H9 (cell line): ENCODE measurements at regions not wholly inside any gene's neighbourhood (a gene's known extent, or its start where the extent isn't known, plus 50 kb on each side); places are given as distances from the start of the nearest gene placed in this dataset.

Experiments
- DNase-seq: peaks from one replicate; pipeline ENCODE4 v3.0.0-alpha.2; 2017
- H2AFZ ChIP-seq: one replicate; pipeline ENCODE4 v1.6.1; 2013; ENCODE audit warnings: mild to moderate bottlenecking, low read length, control low read depth, moderate library complexity
- H2AK5ac ChIP-seq: 2 replicates; pipeline ENCODE4 v1.6.1; 2013; ENCODE audit warnings: low read length, control low read depth, mixed read lengths; ENCODE audit not compliant: insufficient read length
- H2BK120ac ChIP-seq: one replicate; pipeline ENCODE4 v1.6.1; 2013; ENCODE audit warnings: low read depth, mild to moderate bottlenecking, low read length, control low read depth, inconsistent platforms; ENCODE audit not compliant: poor library complexity, severe bottlenecking
- H2BK12ac ChIP-seq: 2 replicates; pipeline ENCODE4 v1.6.1; 2013; ENCODE audit warnings: low read length, control low read depth, mixed read lengths, low read depth; ENCODE audit not compliant: insufficient read length
- H2BK15ac ChIP-seq: 2 replicates; pipeline ENCODE4 v1.6.1; 2013; ENCODE audit warnings: low read depth, low read length, control low read depth
- H2BK20ac ChIP-seq: one replicate; pipeline ENCODE4 v1.6.1; 2013; ENCODE audit warnings: low read depth, mild to moderate bottlenecking, low read length, control low read depth, inconsistent platforms; ENCODE audit not compliant: poor library complexity, severe bottlenecking
- H2BK5ac ChIP-seq: 2 replicates; pipeline ENCODE4 v1.6.1; 2013; ENCODE audit warnings: low read length, control low read depth, mixed read lengths; ENCODE audit not compliant: insufficient read length
- H3K14ac ChIP-seq: 2 replicates; pipeline ENCODE4 v1.6.1; 2013; ENCODE audit warnings: low read length, control low read depth; ENCODE audit not compliant: insufficient read depth
- H3K18ac ChIP-seq: 2 replicates; pipeline ENCODE4 v1.6.1; 2013; ENCODE audit warnings: low read depth, mild to moderate bottlenecking, mixed read lengths, low read length, control low read depth; ENCODE audit not compliant: insufficient read length
- H3K23ac ChIP-seq: 2 replicates; pipeline ENCODE4 v1.6.1; 2013; ENCODE audit warnings: low read length, control low read depth, mixed read lengths, low read depth; ENCODE audit not compliant: insufficient read length
- H3K23me2 ChIP-seq: 2 replicates; pipeline ENCODE4 v1.6.1; 2013; ENCODE audit warnings: low read depth, mild to moderate bottlenecking, mixed read lengths, low read length, control low read depth; ENCODE audit not compliant: insufficient read length, poor library complexity, severe bottlenecking
- H3K27ac ChIP-seq: 2 replicates; pipeline ENCODE4 v1.5.1; 2013; ENCODE audit warnings: low read length, control low read depth, mixed read lengths, low read depth; ENCODE audit not compliant: insufficient read length
- H3K27me3 ChIP-seq: 2 replicates; pipeline ENCODE4 v1.6.1; 2013; ENCODE audit warnings: low read length, control low read depth, inconsistent platforms; ENCODE audit not compliant: insufficient read depth
- H3K4ac ChIP-seq: 2 replicates; pipeline ENCODE4 v1.6.1; 2013; ENCODE audit warnings: low read depth, mild to moderate bottlenecking, control low read depth, inconsistent platforms, low read length, moderate library complexity
- H3K4me1 ChIP-seq: 2 replicates; pipeline ENCODE4 v1.6.1; 2013; ENCODE audit warnings: low read length, control low read depth, inconsistent platforms; ENCODE audit not compliant: insufficient read depth
- H3K4me2 ChIP-seq: 2 replicates; pipeline ENCODE4 v1.6.1; 2013; ENCODE audit warnings: low read length, control low read depth, mixed read lengths; ENCODE audit not compliant: insufficient read length, insufficient read depth
- H3K56ac ChIP-seq: 2 replicates; pipeline ENCODE4 v1.6.1; 2013; ENCODE audit warnings: low read depth, mild to moderate bottlenecking, mixed read lengths, low read length, control low read depth; ENCODE audit not compliant: insufficient read length
- H3K79me1 ChIP-seq: 2 replicates; pipeline ENCODE4 v1.6.1; 2013; ENCODE audit warnings: low read depth, mild to moderate bottlenecking, moderate library complexity, low read length, control low read depth, inconsistent platforms; ENCODE audit not compliant: insufficient read depth, poor library complexity, severe bottlenecking
- H3K79me2 ChIP-seq: 2 replicates; pipeline ENCODE4 v1.6.1; 2013; ENCODE audit warnings: low read length, control low read depth, inconsistent platforms; ENCODE audit not compliant: insufficient read depth
- H3K9ac ChIP-seq: 2 replicates; pipeline ENCODE4 v1.6.1; 2013; ENCODE audit warnings: low read length, control low read depth, mixed read lengths; ENCODE audit not compliant: insufficient read length; ENCODE audit errors: extremely low read depth
- H3K9me3 ChIP-seq: one replicate; pipeline ENCODE4 v1.6.1; 2013; ENCODE audit warnings: low read depth, low read length, inconsistent platforms; ENCODE audit not compliant: control insufficient read depth
- H3T11ph ChIP-seq: one replicate; pipeline ENCODE4 v1.6.1; 2013; ENCODE audit warnings: mild to moderate bottlenecking, low read length, control low read depth, inconsistent platforms
- H4K20me1 ChIP-seq: one replicate; pipeline ENCODE4 v1.6.1; 2013; ENCODE audit not compliant: control insufficient read depth, insufficient read length, insufficient read depth
- H4K5ac ChIP-seq: 2 replicates; pipeline ENCODE4 v1.6.1; 2013; ENCODE audit warnings: low read depth, mild to moderate bottlenecking, mixed read lengths, low read length, control low read depth; ENCODE audit not compliant: insufficient read length
- H4K8ac ChIP-seq: replicated peaks from 2 replicates; pipeline ENCODE4 v1.6.1; 2013; ENCODE audit warnings: low read length, control low read depth, mixed read lengths, low read depth; ENCODE audit not compliant: insufficient read length
- H4K91ac ChIP-seq: 2 replicates; pipeline ENCODE4 v1.6.1; 2013; ENCODE audit warnings: low read depth, mild to moderate bottlenecking, moderate library complexity, mixed read lengths, low read length, control low read depth; ENCODE audit not compliant: insufficient read length
- H3K27ac Mint-ChIP-seq, 3 experiments: 2 replicates in 2 of 3; 3 replicates in 1 of 3; pipeline ENCODE4 v1.8.0; 2020 to 2021; ENCODE audit warnings: mixed read lengths in 3 of 3, mild to moderate bottlenecking in 1 of 3, moderate library complexity in 1 of 3
- H3K27me3 Mint-ChIP-seq: 2 replicates; pipeline ENCODE4 v1.8.0; 2021; ENCODE audit warnings: low read depth, mild to moderate bottlenecking, moderate library complexity, mixed read lengths
- H3K36me3 Mint-ChIP-seq, 3 experiments: 2 replicates in 2 of 3; 3 replicates in 1 of 3; pipeline ENCODE4 v1.8.0; 2020 to 2021; ENCODE audit warnings: low read depth in 3 of 3, mixed read lengths in 3 of 3; ENCODE audit not compliant: insufficient read depth in 1 of 3
- H3K4me1 Mint-ChIP-seq, 2 experiments: 2 replicates each; pipeline ENCODE4 v1.8.0; 2020; ENCODE audit warnings: mixed read lengths in 2 of 2
- H3K4me3 Mint-ChIP-seq, 2 experiments: 2 replicates in 1 of 2; 3 replicates in 1 of 2; pipeline ENCODE4 v1.8.0; 2020 to 2021; ENCODE audit warnings: mild to moderate bottlenecking in 2 of 2, mixed read lengths in 2 of 2, moderate library complexity in 1 of 2
- H3K9me3 Mint-ChIP-seq, 2 experiments: 2 replicates in 1 of 2; 3 replicates in 1 of 2; pipeline ENCODE4 v1.8.0; 2020; ENCODE audit warnings: mild to moderate bottlenecking in 2 of 2, mixed read lengths in 2 of 2, moderate library complexity in 1 of 2
- CTCF ChIP-seq: fragments of 200-600 bp; sonication (generic); conservative IDR thresholded peaks from 3 replicates; pipeline ENCODE4 v1.8.0; 2021; ENCODE audit warnings: antibody characterized with exemption, mild to moderate bottlenecking
- WGBS: extraction: QIAGEN DNeasy Blood & Tissue Kit; methylation state at CpG from one replicate; pipeline ENCODE4 v1.1.7; 2013; ENCODE audit warnings: missing lambda C conversion rate, low lambda C conversion rate, mixed read lengths; ENCODE audit not compliant: insufficient read length; ENCODE audit errors: extremely low coverage; 5-methylcytosine and 5-hydroxymethylcytosine counted together

GRCh38 chr7:80313067-80313626 lies 178.5 kb downstream of the GNAI1 start:
- H3K4me2 ChIP-seq = no peak overlapping the region
- Mint-ChIP-seq H3K36me3 (no peaks in the 10 kb centered on the region), H3K4me1 (peaks cover 4% of the 10 kb centered on the region in 2 experiments; a peak in 1 of 4 replicates), H3K27me3 (no peaks in the 10 kb centered on the region), H3K27ac (no peak overlapping the region), H3K9me3 (no peaks in the 10 kb centered on the region), H3K4me3 (no peak overlapping the region)
- H2AK5ac ChIP-seq = no peak overlapping the region
- no peak overlapping the region for H3K14ac ChIP-seq
- H3K4ac ChIP-seq = no peak overlapping the region
- H4K91ac ChIP-seq = no peak overlapping the region
- no peak overlapping the region for H3K18ac ChIP-seq
- no CpG with 5 or more reads among the region's 6 CpGs for WGBS
- H3K56ac ChIP-seq = no peak overlapping the region
- H4K20me1 ChIP-seq = no peaks in the 10 kb centered on the region
- no peak overlapping the region for H2AFZ ChIP-seq
- DNase-seq = no peak
- no peak overlapping the region for H2BK20ac ChIP-seq
- no peak overlapping the region for H2BK12ac ChIP-seq
- H4K5ac ChIP-seq = no peak overlapping the region
- no peak overlapping the region for H2BK120ac ChIP-seq
- no peaks in the 10 kb centered on the region for H3K9me3 ChIP-seq
- H2BK15ac ChIP-seq = no peak overlapping the region
- no peaks in the 10 kb centered on the region for H3K27me3 ChIP-seq
- no peak overlapping the region for H3K27ac ChIP-seq
- no peak overlapping the region for H3K23ac ChIP-seq
- no peak overlapping the region for H3T11ph ChIP-seq
- H2BK5ac ChIP-seq = no peak overlapping the region
- no peaks in the 10 kb centered on the region for H3K79me2 ChIP-seq
- no peaks in the 10 kb centered on the region for H3K4me1 ChIP-seq
- no peak for TF ChIP-seq CTCF
- no peaks in the 10 kb centered on the region for H3K23me2 ChIP-seq
- no peaks in the 10 kb centered on the region for H3K79me1 ChIP-seq
- no peak overlapping the region for H3K9ac ChIP-seq
- H4K8ac ChIP-seq = no peak overlapping the region
